DMS79 (cell line): ENCODE measurements at regions not wholly inside any gene's neighbourhood (a gene's known extent, or its start where the extent isn't known, plus 50 kb on each side); places are given as distances from the start of the nearest gene placed in this dataset.
"Not testable (repeated sequence)": the region's sequence is repeated elsewhere in the genome, so short reads cannot be mapped to it uniquely, and the experiment has no call there.

Experiments used
- DNase-seq: peaks from one replicate; lab custom pipeline; 2025; lab: John Stamatoyannopoulos, UW

GRCh38 chr18:52063923-52064322 is 276.1 kb upstream of the DCC start:
- DNase-seq: no peak

- DNase-seq: no peak
Observed at GRCh38 chr18:52069201-52069600, 270.8 kb upstream of the DCC start.

- DNase-seq: no peak
Observed at GRCh38 chr18:52070291-52070756, 269.7 kb upstream of the DCC start.

GRCh38 chr18:52077251-52077983 is 262.6 kb upstream of the DCC start:
- DNase-seq: no peak

GRCh38 chr18:52082246-52082645 is 257.8 kb upstream of the DCC start:
- DNase-seq: no peak

- DNase-seq: no peak
Observed at GRCh38 chr18:52087140-52087539, 252.9 kb upstream of the DCC start.

- DNase-seq: no peak
Observed at GRCh38 chr18:52090005-52090404, 250.0 kb upstream of the DCC start.

GRCh38 chr18:52093171-52093570 is 246.8 kb upstream of the DCC start:
- DNase-seq: no peak

GRCh38 chr18:52118684-52119083 is 221.3 kb upstream of the DCC start:
- no peak for DNase-seq

GRCh38 chr18:52130624-52131301 is 209.2 kb upstream of the DCC start:
- DNase-seq: no peak

- DNase-seq: no peak
Observed at GRCh38 chr18:52131845-52132244, 208.2 kb upstream of the DCC start.

- no peak for DNase-seq
Observed at GRCh38 chr18:52136532-52136931, 203.5 kb upstream of the DCC start.

GRCh38 chr18:52140986-52141385 is 199.0 kb upstream of the DCC start:
- DNase-seq: no peak

GRCh38 chr18:52150050-52150449 is 189.9 kb upstream of the DCC start:
- DNase-seq: no peak

GRCh38 chr18:52152036-52152435 is 188.0 kb upstream of the DCC start:
- no peak for DNase-seq

- DNase-seq: no peak
Observed at GRCh38 chr18:52156166-52156565, 183.8 kb upstream of the DCC start.

- no peak for DNase-seq
Observed at GRCh38 chr18:52160636-52161035, 179.4 kb upstream of the DCC start.

GRCh38 chr18:52163478-52163877 is 176.5 kb upstream of the DCC start:
- DNase-seq: no peak

- not testable (repeated sequence) for DNase-seq
Observed at GRCh38 chr18:52168131-52168530, 171.9 kb upstream of the DCC start.

GRCh38 chr18:52174220-52174619 is 165.8 kb upstream of the DCC start:
- no peak for DNase-seq

GRCh38 chr18:52175406-52175805 is 164.6 kb upstream of the DCC start:
- DNase-seq: no peak

GRCh38 chr18:52183107-52183506 is 156.9 kb upstream of the DCC start:
- no peak for DNase-seq

- DNase-seq: no peak
Observed at GRCh38 chr18:52190195-52190594, 149.8 kb upstream of the DCC start.

- DNase-seq: no peak
Observed at GRCh38 chr18:52190631-52191030, 149.4 kb upstream of the DCC start.
